ENCODE measurements at regions not wholly inside any gene's neighbourhood (a gene's known extent, or its start where the extent isn't known, plus 50 kb on each side); places are given as distances from the start of the nearest gene placed in this dataset.
A peak's percentile ranks its signal among the peaks of the same experiment; 100 is the strongest.

DNA sequence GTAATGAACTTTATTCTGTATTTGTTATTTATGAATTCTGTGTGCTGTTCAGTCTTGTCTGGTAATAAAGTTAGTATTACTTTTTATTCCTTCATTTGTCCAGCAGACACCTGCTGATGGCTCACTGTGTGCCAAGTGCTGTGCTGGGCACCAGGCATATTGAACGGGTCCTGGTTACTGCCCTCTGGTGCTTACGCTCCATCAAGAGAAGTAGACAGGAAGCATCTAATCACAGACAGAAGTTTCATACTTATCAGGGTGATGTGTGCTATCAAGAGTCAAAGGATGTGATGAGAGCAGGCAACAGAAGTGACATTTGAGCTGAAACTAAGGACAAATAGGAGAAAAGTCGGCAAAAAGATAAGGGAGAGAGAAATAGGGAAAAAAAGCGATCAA is 153.1 kb downstream of the FGF1 start:
- intact Hi-C loops (cut with DNase I), result no loop called here
- H3K27me3 ChIP-seq, result no peaks in the 10 kb centered on the region
- peaks cover 0 to 3% (median 0%) of the 10 kb centered on the region in 4 donors for H3K4me1 ChIP-seq
- peak in 2 of 4 donors; percentile 32 to 58 for ATAC-seq
- no peaks in the 10 kb centered on the region for H3K9me3 ChIP-seq
- no peak overlapping the region for H3K4me3 ChIP-seq
- no peaks in the 10 kb centered on the region for H3K36me3 ChIP-seq
- TF ChIP-seq CTCF (IDR thresholded peaks at IDR 0.05), result no peak
- TF ChIP-seq POLR2A (IDR thresholded peaks at IDR 0.05), result no peak
- DNase-seq, result no peak
- H3K27ac ChIP-seq, result no peak overlapping the region
- 68% methylated on average over 4 of the region's 4 CpGs for WGBS (ENCODE audit: insufficient coverage, low coverage, low lambda C conversion rate, missing lambda C conversion rate)

- no peaks in the 10 kb centered on the region for H3K9me3 ChIP-seq
- DNase-seq (no peak), ATAC-seq (peak in 1 of 4 donors; percentile 40)
- H3K4me3 ChIP-seq, result no peak overlapping the region
- TF ChIP-seq CTCF (IDR thresholded peaks at IDR 0.05) (no peak), POLR2A (IDR thresholded peaks at IDR 0.05) (no peak)
- intact Hi-C loops (cut with DNase I), result no loop called here
- WGBS (ENCODE audit: insufficient coverage, low coverage, low lambda C conversion rate, missing lambda C conversion rate), result 65% methylated on average over 9 of the region's 9 CpGs
- peaks cover 0 to 8% (median 0%) of the 10 kb centered on the region in 4 donors for H3K4me1 ChIP-seq
- no peaks in the 10 kb centered on the region for H3K36me3 ChIP-seq
- H3K27ac ChIP-seq, result no peak overlapping the region
- H3K27me3 ChIP-seq, result no peaks in the 10 kb centered on the region
Measured at GRCh38 chr5:142531977-142532780, 153.7 kb downstream of the FGF1 start.

- no peak for TF ChIP-seq CTCF (IDR thresholded peaks at IDR 0.05)
- TF ChIP-seq POLR2A (IDR thresholded peaks at IDR 0.05), result no peak
- Histone ChIP-seq H3K27me3 (no peaks in the 10 kb centered on the region), H3K4me1 (peaks cover 0 to 8% (median 0%) of the 10 kb centered on the region in 4 donors), H3K9me3 (no peaks in the 10 kb centered on the region), H3K27ac (no peak overlapping the region), H3K36me3 (no peaks in the 10 kb centered on the region), H3K4me3 (no peak overlapping the region)
- 96% methylated on average over 4 of the region's 4 CpGs for WGBS (ENCODE audit: insufficient coverage, low coverage, low lambda C conversion rate, missing lambda C conversion rate)
- intact Hi-C loops (cut with DNase I), result no loop called here
- ATAC-seq (no peak), DNase-seq (no peak)
Measured at GRCh38 chr5:142530904-142531303, 155.0 kb downstream of the FGF1 start.

DNA sequence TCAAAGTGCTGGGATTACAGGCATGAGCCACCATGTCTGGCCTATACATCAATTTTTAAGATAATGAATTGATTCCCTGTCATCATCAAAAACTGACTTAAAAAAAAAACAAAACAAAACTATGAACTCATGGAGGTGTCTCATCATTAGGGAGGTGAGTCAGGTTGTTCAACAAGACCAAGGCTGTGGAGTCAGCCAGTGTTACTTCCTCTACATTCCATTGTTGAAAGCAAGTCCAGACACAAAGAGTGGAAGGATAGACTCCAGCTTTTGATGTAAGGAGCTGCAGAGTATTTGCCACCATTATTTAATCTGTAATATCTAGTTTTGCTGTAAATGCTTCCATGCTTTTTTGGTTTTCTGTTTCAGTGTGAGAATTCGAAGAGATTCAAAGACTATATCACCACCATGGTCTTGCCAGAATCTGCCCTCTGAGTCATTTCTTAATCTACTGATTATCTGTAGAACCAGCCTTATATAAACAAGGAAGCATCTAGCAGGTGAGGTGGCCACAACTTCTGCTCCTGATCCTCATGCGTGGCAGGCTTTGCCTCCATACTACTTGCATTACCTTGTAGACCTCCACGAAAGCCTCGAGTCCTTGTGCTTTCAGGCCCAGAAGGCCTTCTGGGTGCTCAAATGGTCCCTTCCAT is 156.1 kb downstream of the FGF1 start:
- intact Hi-C loops (cut with DNase I), result no loop called here
- DNase-seq, result no peak
- Histone ChIP-seq H3K4me1 (peaks cover 0 to 8% (median 0%) of the 10 kb centered on the region in 4 donors), H3K9me3 (no peaks in the 10 kb centered on the region), H3K27me3 (no peaks in the 10 kb centered on the region), H3K4me3 (no peak overlapping the region), H3K36me3 (no peaks in the 10 kb centered on the region), H3K27ac (no peak overlapping the region)
- 83% methylated on average over 1 of the region's 4 CpGs for WGBS (ENCODE audit: insufficient coverage, low coverage, low lambda C conversion rate, missing lambda C conversion rate)
- TF ChIP-seq POLR2A (IDR thresholded peaks at IDR 0.05) (no peak), CTCF (IDR thresholded peaks at IDR 0.05) (no peak)
- ATAC-seq, result peak in 1 of 4 donors; percentile 77

Data from right lobe of liver (tissue), 6 donors.